Fibroblast of the aortic adventitia (primary cell): ENCODE measurements at regions not wholly inside any gene's neighbourhood (a gene's known extent, or its start where the extent isn't known, plus 50 kb on each side); places are given as distances from the start of the nearest gene placed in this dataset.

Experiments
- DNase-seq: peaks from one replicate; pipeline ENCODE4 v3.0.0-alpha.2; 2010; ENCODE audit warnings: low read depth
- H3K4me3 ChIP-seq: 2 replicates; pipeline ENCODE4 v1.5.1; 2011; ENCODE audit warnings: low read depth, mild to moderate bottlenecking, control low read depth, low read length, moderate library complexity
- TF ChIP-seq, protein P1 (sequence below): IDR thresholded peaks from 2 replicates; pipeline ENCODE4 v1.5.1; 2011; ENCODE audit warnings: mild to moderate bottlenecking, low read length, control low read depth, inconsistent platforms; ENCODE audit not compliant: insufficient read depth

DNA sequence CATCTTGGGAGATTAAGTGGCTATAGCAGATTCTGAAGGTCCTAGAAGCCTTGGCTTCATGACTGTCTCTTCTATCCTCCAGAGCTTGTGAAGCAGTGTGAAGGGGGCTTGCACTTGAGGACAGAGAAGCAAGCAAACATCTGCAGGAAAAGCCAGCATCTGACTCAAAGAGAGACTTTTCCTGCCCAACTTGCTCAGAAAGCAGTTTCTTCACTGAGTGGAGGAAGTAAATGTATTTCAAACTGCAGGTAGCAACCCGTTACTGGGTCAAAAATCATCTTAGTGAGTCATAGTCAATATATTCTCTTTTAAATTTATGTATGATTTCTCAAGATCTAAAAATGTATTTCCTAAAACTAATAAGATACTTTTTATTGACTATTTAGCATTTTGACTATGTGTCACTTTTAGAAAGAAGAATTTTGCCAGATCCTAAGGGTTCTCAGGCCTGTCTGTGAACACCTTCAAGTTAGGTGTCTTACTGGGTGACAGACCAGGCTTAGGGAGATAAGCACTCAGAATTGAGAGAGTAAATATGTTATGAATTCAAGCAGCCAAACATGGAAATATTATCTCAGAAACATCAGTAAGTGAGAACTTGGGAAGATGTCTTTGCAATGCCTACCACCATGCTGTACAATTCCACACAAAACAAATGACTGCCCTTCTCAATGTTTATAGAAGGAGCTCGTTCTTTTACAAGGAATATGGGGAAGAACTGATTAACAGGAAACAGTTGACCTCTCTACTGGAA lies 72.6 kb upstream of the DMAC1 start:
- H3K4me3 ChIP-seq, result no peak overlapping the region
- TF ChIP-seq, protein P1, sequence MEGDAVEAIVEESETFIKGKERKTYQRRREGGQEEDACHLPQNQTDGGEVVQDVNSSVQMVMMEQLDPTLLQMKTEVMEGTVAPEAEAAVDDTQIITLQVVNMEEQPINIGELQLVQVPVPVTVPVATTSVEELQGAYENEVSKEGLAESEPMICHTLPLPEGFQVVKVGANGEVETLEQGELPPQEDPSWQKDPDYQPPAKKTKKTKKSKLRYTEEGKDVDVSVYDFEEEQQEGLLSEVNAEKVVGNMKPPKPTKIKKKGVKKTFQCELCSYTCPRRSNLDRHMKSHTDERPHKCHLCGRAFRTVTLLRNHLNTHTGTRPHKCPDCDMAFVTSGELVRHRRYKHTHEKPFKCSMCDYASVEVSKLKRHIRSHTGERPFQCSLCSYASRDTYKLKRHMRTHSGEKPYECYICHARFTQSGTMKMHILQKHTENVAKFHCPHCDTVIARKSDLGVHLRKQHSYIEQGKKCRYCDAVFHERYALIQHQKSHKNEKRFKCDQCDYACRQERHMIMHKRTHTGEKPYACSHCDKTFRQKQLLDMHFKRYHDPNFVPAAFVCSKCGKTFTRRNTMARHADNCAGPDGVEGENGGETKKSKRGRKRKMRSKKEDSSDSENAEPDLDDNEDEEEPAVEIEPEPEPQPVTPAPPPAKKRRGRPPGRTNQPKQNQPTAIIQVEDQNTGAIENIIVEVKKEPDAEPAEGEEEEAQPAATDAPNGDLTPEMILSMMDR, result no peak
- no peak for DNase-seq

DNA sequence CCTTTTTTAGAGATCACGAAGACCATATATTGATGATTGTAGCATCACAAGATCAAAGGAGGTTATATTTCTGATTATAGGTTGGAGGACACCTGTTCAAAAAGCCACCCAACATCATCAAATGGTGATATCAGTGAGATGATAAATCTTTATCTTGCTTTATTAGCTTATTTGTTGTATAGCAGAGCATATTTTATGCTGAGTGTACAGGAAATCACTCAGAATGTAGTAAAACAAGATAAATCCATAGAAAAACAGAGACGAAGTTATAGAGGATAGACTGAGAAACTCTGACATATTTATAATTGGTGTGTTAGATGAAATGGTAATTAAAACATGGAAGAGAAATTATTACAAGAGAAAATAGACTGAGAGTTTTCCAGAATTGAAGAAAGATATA lies 69.8 kb upstream of the DMAC1 start:
- no peak overlapping the region for H3K4me3 ChIP-seq
- no peak for DNase-seq
- TF ChIP-seq, protein P1, result no peak

DNA sequence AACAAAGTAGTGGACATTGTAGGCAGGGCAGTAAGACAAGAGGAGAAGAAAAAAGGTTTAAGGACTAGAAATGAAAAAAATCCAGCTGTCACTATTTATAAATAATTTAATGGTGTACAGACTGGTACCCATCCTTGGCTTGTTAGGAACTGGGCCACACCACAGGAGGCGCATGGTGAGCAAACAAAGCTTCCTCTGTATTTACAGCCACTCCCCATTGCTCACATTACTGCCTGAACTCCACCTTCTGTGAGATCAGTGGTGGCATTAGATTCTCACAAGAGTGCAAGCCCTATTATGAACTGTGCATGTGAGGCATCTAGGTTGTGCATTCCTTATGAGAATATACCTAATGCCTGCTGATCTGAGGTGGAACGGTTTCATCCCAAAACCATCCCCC lies 62.6 kb upstream of the DMAC1 start:
- TF ChIP-seq, protein P1, result no peak
- no peak overlapping the region for H3K4me3 ChIP-seq
- DNase-seq, result no peak

- TF ChIP-seq, protein P1, result no peak
- H3K4me3 ChIP-seq, result no peak overlapping the region
- DNase-seq, result no peak
Measured at GRCh38 chr9:7861086-7861485, 61.5 kb upstream of the DMAC1 start.

- TF ChIP-seq, protein P1, result no peak
- H3K4me3 ChIP-seq, result no peak overlapping the region
- DNase-seq, result no peak
Measured at GRCh38 chr9:7860335-7860709, 60.7 kb upstream of the DMAC1 start.

- H3K4me3 ChIP-seq, result no peak overlapping the region
- DNase-seq, result no peak
- TF ChIP-seq, protein P1, result no peak
Measured at GRCh38 chr9:7859701-7860334, 60.2 kb upstream of the DMAC1 start.

- no peak for DNase-seq
- TF ChIP-seq, protein P1, result no peak
- H3K4me3 ChIP-seq, result no peak overlapping the region
Measured at GRCh38 chr9:7858166-7858565, 58.6 kb upstream of the DMAC1 start.
